ENCODE measurements at regions not wholly inside any gene's neighbourhood (a gene's known extent, or its start where the extent isn't known, plus 50 kb on each side); places are given as distances from the start of the nearest gene placed in this dataset.

- DNase-seq: no peak
Observed at GRCh38 chr5:68380078-68380477, 164.5 kb downstream of the PIK3R1 start.

GRCh38 chr5:68381060-68381459, 165.5 kb downstream of the PIK3R1 start:
- DNase-seq: no peak

GRCh38 chr5:68381909-68382308, 166.4 kb downstream of the PIK3R1 start:
- no peak for DNase-seq

GRCh38 chr5:68382640-68383039, 167.1 kb downstream of the PIK3R1 start:
- DNase-seq: no peak

- no peak for DNase-seq
Observed at GRCh38 chr5:68383888-68384310, 168.3 kb downstream of the PIK3R1 start.

GRCh38 chr5:68384936-68385594, 169.5 kb downstream of the PIK3R1 start:
- DNase-seq: no peak

GRCh38 chr5:68385936-68386335, 170.4 kb downstream of the PIK3R1 start:
- no peak for DNase-seq

GRCh38 chr5:68387074-68387796, 171.7 kb downstream of the PIK3R1 start:
- DNase-seq: no peak

GRCh38 chr5:68389618-68390017, 174.1 kb downstream of the PIK3R1 start:
- no peak for DNase-seq

GRCh38 chr5:68392617-68393016, 177.1 kb downstream of the PIK3R1 start:
- no peak for DNase-seq

GRCh38 chr5:68395302-68395701, 179.7 kb downstream of the PIK3R1 start:
- no peak for DNase-seq

- no peak for DNase-seq
Observed at GRCh38 chr5:68395926-68396511, 180.5 kb downstream of the PIK3R1 start.

- no peak for DNase-seq
Observed at GRCh38 chr5:68396722-68397121, 181.2 kb downstream of the PIK3R1 start.

GRCh38 chr5:68398146-68398812, 182.7 kb downstream of the PIK3R1 start:
- no peak for DNase-seq

- no peak for DNase-seq
Observed at GRCh38 chr5:68403301-68403700, 187.7 kb downstream of the PIK3R1 start.

- DNase-seq: no peak
Observed at GRCh38 chr5:68404246-68404645, 188.7 kb downstream of the PIK3R1 start.

- DNase-seq: no peak
Observed at GRCh38 chr5:68405026-68405684, 189.6 kb downstream of the PIK3R1 start.

GRCh38 chr5:68405784-68406743, 190.5 kb downstream of the PIK3R1 start:
- no peak for DNase-seq

- no peak for DNase-seq
Observed at GRCh38 chr5:68406767-68407241, 191.2 kb downstream of the PIK3R1 start.

GRCh38 chr5:68407311-68408239, 192.0 kb downstream of the PIK3R1 start:
- DNase-seq: no peak

Measured in activated naive CD4-positive, alpha-beta T cell (primary cell).